Upper lobe of right lung (tissue), 1 donor: ENCODE measurements at regions not wholly inside any gene's neighbourhood (a gene's known extent, or its start where the extent isn't known, plus 50 kb on each side); places are given as distances from the start of the nearest gene placed in this dataset.

Source experiments
- ATAC-seq: fragments of 200-7000 bp; cut with Tn5 transposase; one replicate; pipeline ENCODE4 v1.9.1; 2020; ENCODE audit warnings: mild to moderate bottlenecking, moderate library complexity
- DNase-seq: peaks from one replicate; pipeline ENCODE4 v3.0.0-alpha.2; 2020
- H3K27ac ChIP-seq: fragments of 200-600 bp; one replicate; pipeline ENCODE4 v1.8.0; 2022
- H3K27me3 ChIP-seq: fragments of 200-600 bp; one replicate; pipeline ENCODE4 v1.8.0; 2022; ENCODE audit warnings: mild to moderate bottlenecking
- H3K36me3 ChIP-seq: fragments of 200-600 bp; one replicate; pipeline ENCODE4 v1.8.0; 2022
- H3K4me1 ChIP-seq: fragments of 200-600 bp; one replicate; pipeline ENCODE4 v1.8.0; 2022
- H3K4me3 ChIP-seq: fragments of 200-600 bp; one replicate; pipeline ENCODE4 v1.8.0; 2022; ENCODE audit warnings: mild to moderate bottlenecking
- H3K9me3 ChIP-seq: fragments of 200-600 bp; one replicate; pipeline ENCODE4 v1.8.0; 2022
- CTCF ChIP-seq: fragments of 200-600 bp; IDR thresholded peaks from one replicate; pipeline ENCODE4 v1.8.0; 2022; ENCODE audit warnings: antibody characterized with exemption
- intact Hi-C: fragments of 100-400 bp; cut with DNase I; formaldehyde crosslinking; loops from one replicate; pipeline ENCODE4 v1.11.0; 2022
- donor health status: DM: no; HTN: yes; CAD: no; lungs with severe emphysema.

DNA sequence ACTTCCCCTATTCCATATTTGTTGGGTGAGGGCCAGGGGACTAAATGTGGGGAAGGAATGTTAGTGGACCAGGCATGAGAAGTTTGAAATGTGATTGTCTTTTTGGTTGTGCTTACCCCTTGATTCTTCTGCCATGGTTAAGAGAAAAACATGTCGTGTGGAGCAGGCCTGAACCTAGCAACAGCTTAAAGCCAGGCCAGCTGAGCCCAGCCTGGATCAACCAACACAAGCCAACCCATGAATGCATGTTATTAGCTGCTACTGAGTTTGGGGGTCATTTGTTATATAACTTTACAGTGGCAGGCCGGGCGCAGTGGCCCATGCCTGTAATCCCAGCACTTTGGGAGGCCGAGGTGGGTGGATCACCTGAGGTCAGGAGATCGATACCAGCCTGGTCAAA lies 52.4 kb upstream of the TRIO start:
- no peak for TF ChIP-seq CTCF

DNA sequence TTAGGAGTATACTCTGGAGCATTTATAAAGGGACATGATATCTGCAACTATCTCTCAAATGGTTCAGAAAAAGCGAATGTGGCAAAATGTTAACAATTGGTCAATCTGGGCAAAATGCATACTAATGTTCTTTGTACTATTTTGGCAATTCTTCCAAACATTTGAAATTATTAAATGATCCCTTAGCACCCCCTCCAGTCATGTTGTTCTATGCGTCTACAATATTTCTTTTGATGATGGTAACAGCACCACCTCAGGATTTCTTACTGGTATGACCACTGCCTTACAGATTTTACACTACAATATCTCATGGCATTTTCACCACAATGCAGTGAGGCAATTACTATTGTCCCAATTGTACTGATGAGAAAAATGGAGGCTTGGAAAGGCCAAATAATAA lies 52.9 kb upstream of the TRIO start:
- H3K27me3 ChIP-seq: no peaks in the 10 kb centered on the region
- ATAC-seq: no peak
- H3K9me3 ChIP-seq: no peaks in the 10 kb centered on the region
- no peaks in the 10 kb centered on the region for H3K36me3 ChIP-seq
- no peak for TF ChIP-seq CTCF
- H3K4me3 ChIP-seq: no peak overlapping the region
- H3K27ac ChIP-seq: no peak overlapping the region
- no peaks in the 10 kb centered on the region for H3K4me1 ChIP-seq
- DNase-seq: no peak
- intact Hi-C loops: no loop called here

More for the DNA sequence above, 52.4 kb upstream of the TRIO start:
- no peaks in the 10 kb centered on the region for H3K27me3 ChIP-seq
- no peak for ATAC-seq
- H3K27ac ChIP-seq: no peak overlapping the region
- no peaks in the 10 kb centered on the region for H3K9me3 ChIP-seq
- DNase-seq: no peak
- intact Hi-C loops: no loop called here
- H3K4me1 ChIP-seq: no peaks in the 10 kb centered on the region
- no peaks in the 10 kb centered on the region for H3K36me3 ChIP-seq
- no peak overlapping the region for H3K4me3 ChIP-seq

DNA sequence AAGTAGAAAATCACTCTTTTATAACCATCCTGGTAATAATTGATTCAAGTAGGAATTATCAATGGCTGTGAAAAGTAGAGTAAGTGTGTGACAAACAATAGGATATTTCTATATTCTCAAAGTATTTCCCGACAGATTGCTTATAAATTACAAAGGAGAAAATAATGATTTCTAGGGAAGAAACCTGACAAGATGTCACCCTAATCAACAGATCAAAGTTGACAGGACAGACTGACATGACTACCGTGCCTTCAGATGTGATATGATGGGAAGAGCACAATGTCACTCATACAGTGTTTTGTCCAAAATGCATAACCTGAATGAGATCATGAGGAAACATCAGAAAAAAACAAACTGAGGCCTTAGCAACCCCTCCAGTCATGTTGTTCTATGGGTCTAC lies 53.9 kb upstream of the TRIO start:
- no peaks in the 10 kb centered on the region for H3K4me1 ChIP-seq
- intact Hi-C loops: no loop called here
- H3K27me3 ChIP-seq: no peaks in the 10 kb centered on the region
- H3K27ac ChIP-seq: no peak overlapping the region
- DNase-seq (no peak), ATAC-seq (no peak)
- no peaks in the 10 kb centered on the region for H3K9me3 ChIP-seq
- H3K4me3 ChIP-seq: no peak overlapping the region
- no peak for TF ChIP-seq CTCF
- H3K36me3 ChIP-seq: no peaks in the 10 kb centered on the region

GRCh38 chr5:14086261-14086660 lies 56.9 kb upstream of the TRIO start:
- Histone ChIP-seq H3K4me3 (no peak overlapping the region), H3K27ac (no peak overlapping the region), H3K36me3 (no peaks in the 10 kb centered on the region), H3K27me3 (no peaks in the 10 kb centered on the region), H3K4me1 (no peaks in the 10 kb centered on the region), H3K9me3 (no peaks in the 10 kb centered on the region)
- intact Hi-C loops: no loop called here
- ATAC-seq: no peak
- no peak for TF ChIP-seq CTCF
- no peak for DNase-seq

- Histone ChIP-seq H3K27me3 (no peaks in the 10 kb centered on the region), H3K27ac (no peak overlapping the region), H3K36me3 (no peaks in the 10 kb centered on the region), H3K4me3 (no peak overlapping the region), H3K9me3 (no peaks in the 10 kb centered on the region), H3K4me1 (no peaks in the 10 kb centered on the region)
- intact Hi-C loops: no loop called here
- DNase-seq (no peak), ATAC-seq (peak; percentile 64)
- no peak for TF ChIP-seq CTCF
These were observed 60.2 kb upstream of the TRIO start for GRCh38 chr5:14082973-14083372.

DNA sequence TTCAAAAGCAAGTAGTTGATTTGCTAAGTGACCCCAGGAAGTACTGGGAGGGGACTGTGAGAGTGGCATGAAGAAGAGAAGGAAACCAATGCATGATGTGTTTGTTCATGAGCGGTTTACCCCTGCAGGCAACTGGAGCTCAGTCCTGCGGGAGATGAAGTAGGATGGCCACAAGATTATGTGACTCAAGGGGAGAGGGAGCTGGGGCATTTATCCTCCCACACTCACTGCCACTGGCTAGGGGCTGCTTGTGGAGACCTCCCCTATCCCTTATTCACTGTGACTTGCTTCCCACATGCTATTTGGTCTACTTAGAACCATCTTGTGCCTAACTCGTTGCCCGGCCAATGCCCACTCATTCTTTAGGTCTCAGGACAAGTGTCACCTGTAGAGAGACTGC lies 60.6 kb upstream of the TRIO start:
- no peaks in the 10 kb centered on the region for H3K27me3 ChIP-seq
- no peak overlapping the region for H3K4me3 ChIP-seq
- no peaks in the 10 kb centered on the region for H3K36me3 ChIP-seq
- H3K4me1 ChIP-seq: no peaks in the 10 kb centered on the region
- TF ChIP-seq CTCF: no peak
- DNase-seq: no peak
- no peaks in the 10 kb centered on the region for H3K9me3 ChIP-seq
- ATAC-seq: no peak
- intact Hi-C loops: no loop called here
- H3K27ac ChIP-seq: no peak overlapping the region
